Endodermal cell (in vitro differentiated cells): ENCODE measurements at regions not wholly inside any gene's neighbourhood (a gene's known extent, or its start where the extent isn't known, plus 50 kb on each side); places are given as distances from the start of the nearest gene placed in this dataset.

Experiments
- DNase-seq: peaks from one replicate; pipeline ENCODE4 v3.0.0-alpha.2; 2017
- H3K27ac ChIP-seq: 2 replicates; pipeline ENCODE4 v1.5.1; 2013; ENCODE audit warnings: mild to moderate bottlenecking, low read depth, low read length, moderate library complexity
- H3K27me3 ChIP-seq: 2 replicates; pipeline ENCODE4 v1.6.1; 2013; ENCODE audit warnings: mild to moderate bottlenecking, low read length, moderate library complexity; ENCODE audit not compliant: insufficient read depth, control insufficient read depth, poor library complexity, severe bottlenecking
- H3K36me3 ChIP-seq: 2 replicates; pipeline ENCODE4 v1.7.0; 2013; ENCODE audit warnings: mild to moderate bottlenecking, low read length, moderate library complexity; ENCODE audit not compliant: control insufficient read depth, insufficient read depth
- H3K4me1 ChIP-seq: one replicate; pipeline ENCODE4 v1.7.0; 2013; ENCODE audit warnings: low read length; ENCODE audit not compliant: control insufficient read depth, insufficient read depth
- H3K4me3 ChIP-seq: 2 replicates; pipeline ENCODE4 v1.5.1; 2013; ENCODE audit warnings: mild to moderate bottlenecking, low read length, moderate library complexity
- H3K9ac ChIP-seq: 2 replicates; pipeline ENCODE4 v1.6.1; 2013; ENCODE audit warnings: mild to moderate bottlenecking, low read length, moderate library complexity; ENCODE audit not compliant: poor library complexity, severe bottlenecking; ENCODE audit errors: extremely low read depth
- H3K9me3 ChIP-seq: 2 replicates; pipeline ENCODE4 v1.6.1; 2013; ENCODE audit warnings: mild to moderate bottlenecking, low read length, moderate library complexity; ENCODE audit not compliant: control insufficient read depth
- H3K27ac Mint-ChIP-seq: 2 replicates; pipeline ENCODE4 v1.8.0; 2020; ENCODE audit warnings: mixed read lengths
- H3K27me3 Mint-ChIP-seq: 2 replicates; pipeline ENCODE4 v1.8.0; 2021; ENCODE audit warnings: mild to moderate bottlenecking, mixed read lengths; ENCODE audit not compliant: insufficient read depth
- H3K36me3 Mint-ChIP-seq: 2 replicates; pipeline ENCODE4 v1.8.0; 2020; ENCODE audit warnings: low read depth, mixed read lengths
- H3K4me1 Mint-ChIP-seq: 2 replicates; pipeline ENCODE4 v1.8.0; 2020; ENCODE audit warnings: mixed read lengths
- H3K4me3 Mint-ChIP-seq: 2 replicates; pipeline ENCODE4 v1.8.0; 2020; ENCODE audit warnings: mild to moderate bottlenecking, moderate library complexity, mixed read lengths
- H3K9me3 Mint-ChIP-seq: 2 replicates; pipeline ENCODE4 v1.8.0; 2020; ENCODE audit warnings: mild to moderate bottlenecking, mixed read lengths
- WGBS, 2 experiments: methylation state at CpG; one replicate each; pipeline versions ENCODE4 v1.1.5 to v1.1.7; 2013; ENCODE audit warnings: missing lambda C conversion rate in 2 of 2, mixed read lengths in 1 of 2; ENCODE audit not compliant: insufficient coverage in 1 of 2, insufficient read length in 1 of 2; 5-methylcytosine and 5-hydroxymethylcytosine counted together
- TF ChIP-seq, protein P1 (sequence below): fragments of 200-600 bp; sonication (generic); conservative IDR thresholded peaks from 2 replicates; pipeline ENCODE4 v1.5.0; 2021; ENCODE audit warnings: antibody characterized with exemption, mild to moderate bottlenecking

DNA sequence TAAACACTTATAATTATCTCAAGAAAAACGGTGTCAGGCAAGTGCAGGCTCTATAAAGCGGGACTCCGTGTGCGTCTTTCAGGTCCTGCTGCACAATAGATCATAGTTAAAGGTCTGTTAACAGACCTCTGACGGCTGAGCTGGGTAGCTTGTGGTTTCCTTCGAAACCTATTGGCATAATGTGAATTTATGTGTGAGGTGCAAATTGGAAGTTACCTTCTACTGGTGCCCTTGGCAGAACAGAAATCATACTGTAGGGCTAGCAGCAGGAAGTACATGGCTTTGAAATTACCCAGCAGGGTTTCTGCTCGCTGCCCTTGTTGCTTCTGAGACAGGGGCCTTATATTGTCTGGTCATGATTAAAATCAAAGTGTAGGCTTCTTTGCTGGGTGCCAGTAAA lies 216.4 kb upstream of the HAND2 start:
- Histone ChIP-seq H3K4me1 (no peaks in the 10 kb centered on the region), H3K27me3 (no peaks in the 10 kb centered on the region), H3K36me3 (no peaks in the 10 kb centered on the region), H3K9ac (no peak overlapping the region), H3K27ac (no peak overlapping the region), H3K4me3 (no peak overlapping the region), H3K9me3 (no peaks in the 10 kb centered on the region)
- Mint-ChIP-seq H3K36me3 (no peaks in the 10 kb centered on the region), H3K4me3 (no peak overlapping the region), H3K4me1 (no peaks in the 10 kb centered on the region), H3K9me3 (no peaks in the 10 kb centered on the region), H3K27ac (no peak overlapping the region), H3K27me3 (peaks cover 5% of the 10 kb centered on the region)
- no peak for DNase-seq
- TF ChIP-seq, protein P1, sequence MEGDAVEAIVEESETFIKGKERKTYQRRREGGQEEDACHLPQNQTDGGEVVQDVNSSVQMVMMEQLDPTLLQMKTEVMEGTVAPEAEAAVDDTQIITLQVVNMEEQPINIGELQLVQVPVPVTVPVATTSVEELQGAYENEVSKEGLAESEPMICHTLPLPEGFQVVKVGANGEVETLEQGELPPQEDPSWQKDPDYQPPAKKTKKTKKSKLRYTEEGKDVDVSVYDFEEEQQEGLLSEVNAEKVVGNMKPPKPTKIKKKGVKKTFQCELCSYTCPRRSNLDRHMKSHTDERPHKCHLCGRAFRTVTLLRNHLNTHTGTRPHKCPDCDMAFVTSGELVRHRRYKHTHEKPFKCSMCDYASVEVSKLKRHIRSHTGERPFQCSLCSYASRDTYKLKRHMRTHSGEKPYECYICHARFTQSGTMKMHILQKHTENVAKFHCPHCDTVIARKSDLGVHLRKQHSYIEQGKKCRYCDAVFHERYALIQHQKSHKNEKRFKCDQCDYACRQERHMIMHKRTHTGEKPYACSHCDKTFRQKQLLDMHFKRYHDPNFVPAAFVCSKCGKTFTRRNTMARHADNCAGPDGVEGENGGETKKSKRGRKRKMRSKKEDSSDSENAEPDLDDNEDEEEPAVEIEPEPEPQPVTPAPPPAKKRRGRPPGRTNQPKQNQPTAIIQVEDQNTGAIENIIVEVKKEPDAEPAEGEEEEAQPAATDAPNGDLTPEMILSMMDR: no peak
- WGBS, 2 experiments: 87 to 100% methylated on average over 2 to 7 of the region's 7 CpGs

DNA sequence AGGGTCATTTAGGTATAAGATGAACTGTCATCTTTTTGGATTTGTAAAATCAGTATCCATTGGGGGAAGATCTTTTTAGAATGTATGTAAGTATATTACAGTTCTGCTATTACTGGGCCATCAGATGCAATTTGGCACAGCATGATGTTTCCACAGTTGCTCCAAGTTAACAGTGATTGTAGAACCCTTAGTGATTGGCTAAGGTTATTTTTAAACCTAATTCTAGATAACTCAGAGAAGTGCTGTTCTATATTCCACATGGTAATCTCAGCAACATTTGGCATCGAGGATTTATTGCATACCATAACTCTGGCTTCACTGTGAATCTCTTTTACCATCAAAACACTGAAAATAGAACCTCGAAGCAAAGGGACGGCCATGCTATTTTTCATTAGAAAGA lies 215.7 kb upstream of the HAND2 start:
- H3K4me1 Mint-ChIP-seq: no peaks in the 10 kb centered on the region
- no peak overlapping the region for H3K27ac Mint-ChIP-seq
- TF ChIP-seq, protein P1: no peak
- H3K36me3 Mint-ChIP-seq: no peaks in the 10 kb centered on the region
- no peak overlapping the region for H3K27ac ChIP-seq
- H3K36me3 ChIP-seq: no peaks in the 10 kb centered on the region
- no peak overlapping the region for H3K4me3 ChIP-seq
- WGBS, 2 experiments: 88 to 97% methylated on average over 1 to 3 of the region's 3 CpGs
- H3K9me3 ChIP-seq: no peaks in the 10 kb centered on the region
- no peaks in the 10 kb centered on the region for H3K27me3 Mint-ChIP-seq
- no peaks in the 10 kb centered on the region for H3K9me3 Mint-ChIP-seq
- no peaks in the 10 kb centered on the region for H3K4me1 ChIP-seq
- no peaks in the 10 kb centered on the region for H3K27me3 ChIP-seq
- no peak overlapping the region for H3K4me3 Mint-ChIP-seq
- no peak for DNase-seq
- no peak overlapping the region for H3K9ac ChIP-seq

DNA sequence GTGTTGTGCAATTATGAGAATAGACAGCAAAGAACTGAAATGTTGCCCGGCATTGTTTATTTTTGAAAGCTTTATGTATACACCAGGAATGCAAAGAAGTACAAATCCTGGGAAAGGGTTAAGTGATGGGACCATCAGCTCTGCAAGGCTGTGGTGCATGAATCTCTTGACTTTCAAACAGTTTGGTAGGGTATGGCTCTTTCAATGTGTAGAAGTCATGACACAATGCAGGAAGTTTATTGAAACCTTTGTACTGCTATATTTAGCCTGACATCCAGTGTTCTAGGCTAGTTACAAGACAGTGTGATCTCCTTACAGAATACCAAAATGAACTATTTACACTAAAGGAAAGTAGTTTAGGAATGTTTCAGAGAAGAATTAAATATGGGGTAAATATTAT lies 206.8 kb upstream of the HAND2 start:
- 88 to 100% methylated on average over 1 of the region's 1 CpG for WGBS, 2 experiments
- H3K27ac Mint-ChIP-seq: no peak overlapping the region
- no peaks in the 10 kb centered on the region for H3K9me3 Mint-ChIP-seq
- H3K36me3 ChIP-seq: no peaks in the 10 kb centered on the region
- no peaks in the 10 kb centered on the region for H3K9me3 ChIP-seq
- no peak for DNase-seq
- no peaks in the 10 kb centered on the region for H3K4me1 ChIP-seq
- TF ChIP-seq, protein P1: no peak
- no peak overlapping the region for H3K9ac ChIP-seq
- no peak overlapping the region for H3K4me3 ChIP-seq
- no peak overlapping the region for H3K4me3 Mint-ChIP-seq
- no peaks in the 10 kb centered on the region for H3K27me3 ChIP-seq
- H3K36me3 Mint-ChIP-seq: no peaks in the 10 kb centered on the region
- no peaks in the 10 kb centered on the region for H3K4me1 Mint-ChIP-seq
- H3K27me3 Mint-ChIP-seq: peaks cover 3% of the 10 kb centered on the region
- no peak overlapping the region for H3K27ac ChIP-seq
